GM23248 (cell line): ENCODE measurements at regions not wholly inside any gene's neighbourhood (a gene's known extent, or its start where the extent isn't known, plus 50 kb on each side); places are given as distances from the start of the nearest gene placed in this dataset.
"Not testable (repeated sequence)": the region's sequence is repeated elsewhere in the genome, so short reads cannot be mapped to it uniquely, and the experiment has no call there.

ENCODE experiments used
- DNase-seq: peaks from one replicate; pipeline ENCODE4 v3.0.0-alpha.2; 2015
- H2AFZ ChIP-seq: fragments of 200-600 bp; sonication (generic); 2 replicates; pipeline ENCODE4 v1.6.1; 2016; ENCODE audit warnings: antibody characterized with exemption
- H3F3A ChIP-seq: fragments of 200-600 bp; sonication (generic); 2 replicates; pipeline ENCODE4 v1.6.1; 2016; ENCODE audit warnings: mild to moderate bottlenecking, antibody characterized with exemption, mixed run types; ENCODE audit not compliant: insufficient read depth
- H3K27ac ChIP-seq: fragments of 200-600 bp; sonication (generic); 2 replicates; pipeline ENCODE4 v1.5.1; 2016; ENCODE audit warnings: mild to moderate bottlenecking
- H3K27me3 ChIP-seq: fragments of 200-600 bp; sonication (generic); replicated peaks from 2 replicates; pipeline ENCODE4 v1.6.1; 2016; ENCODE audit warnings: mild to moderate bottlenecking; ENCODE audit not compliant: insufficient read depth
- H3K36me3 ChIP-seq: fragments of 200-600 bp; sonication (generic); 2 replicates; pipeline ENCODE4 v1.6.1; 2016; ENCODE audit warnings: low read depth, mild to moderate bottlenecking
- H3K4me1 ChIP-seq: fragments of 200-600 bp; sonication (generic); 2 replicates; pipeline ENCODE4 v1.6.1; 2016; ENCODE audit warnings: mild to moderate bottlenecking; ENCODE audit not compliant: insufficient read depth
- H3K4me2 ChIP-seq: fragments of 200-600 bp; sonication (generic); one replicate; pipeline ENCODE4 v1.6.1; 2016; ENCODE audit warnings: mild to moderate bottlenecking; ENCODE audit not compliant: unreplicated experiment
- H3K4me3 ChIP-seq: fragments of 200-600 bp; sonication (generic); 2 replicates; pipeline ENCODE4 v1.5.1; 2016; ENCODE audit warnings: mild to moderate bottlenecking
- H3K79me2 ChIP-seq: fragments of 200-600 bp; sonication (generic); 2 replicates; pipeline ENCODE4 v1.6.1; 2016; ENCODE audit warnings: mild to moderate bottlenecking; ENCODE audit not compliant: insufficient read depth
- H3K9ac ChIP-seq: fragments of 200-600 bp; sonication (generic); 2 replicates; pipeline ENCODE4 v1.6.1; 2016; ENCODE audit warnings: mild to moderate bottlenecking
- H3K9me2 ChIP-seq: fragments of 200-600 bp; sonication (generic); 2 replicates; pipeline ENCODE4 v1.6.1; 2016; ENCODE audit warnings: mixed run types, mild to moderate bottlenecking, moderate library complexity; ENCODE audit not compliant: insufficient read depth
- H3K9me3 ChIP-seq: fragments of 200-600 bp; sonication (generic); one replicate; pipeline ENCODE4 v1.6.1; 2017; ENCODE audit warnings: low read depth
- H4K20me1 ChIP-seq: fragments of 200-600 bp; sonication (generic); 2 replicates; pipeline ENCODE4 v1.6.0; 2016; ENCODE audit not compliant: insufficient read depth
- EZH2 ChIP-seq: fragments of 200-600 bp; sonication (generic); IDR thresholded peaks from 2 replicates; pipeline ENCODE4 v1.6.1; 2018; ENCODE audit warnings: antibody characterized with exemption, mild to moderate bottlenecking; ENCODE audit not compliant: insufficient read depth, poor library complexity, severe bottlenecking
- EZH2phosphoT487 ChIP-seq: fragments of 200-600 bp; sonication (generic); IDR thresholded peaks from 2 replicates; pipeline ENCODE4 v1.6.1; 2018; ENCODE audit warnings: antibody characterized with exemption, moderate library complexity, mild to moderate bottlenecking, low read depth; ENCODE audit not compliant: insufficient read depth
- WGBS, 2 experiments: methylation state at CpG; one replicate each; pipeline ENCODE4 v1.1.6; 2015 to 2017; ENCODE audit warnings: low lambda C conversion rate in 2 of 2, low coverage in 1 of 2; ENCODE audit errors: missing lambda C conversion rate in 2 of 2; 5-methylcytosine and 5-hydroxymethylcytosine counted together
- in situ Hi-C: fragments of 300-500 bp; cut with MboI; formaldehyde crosslinking; loops from 2 replicates; pipeline ENCODE4 v1.15.0; 2020

DNA sequence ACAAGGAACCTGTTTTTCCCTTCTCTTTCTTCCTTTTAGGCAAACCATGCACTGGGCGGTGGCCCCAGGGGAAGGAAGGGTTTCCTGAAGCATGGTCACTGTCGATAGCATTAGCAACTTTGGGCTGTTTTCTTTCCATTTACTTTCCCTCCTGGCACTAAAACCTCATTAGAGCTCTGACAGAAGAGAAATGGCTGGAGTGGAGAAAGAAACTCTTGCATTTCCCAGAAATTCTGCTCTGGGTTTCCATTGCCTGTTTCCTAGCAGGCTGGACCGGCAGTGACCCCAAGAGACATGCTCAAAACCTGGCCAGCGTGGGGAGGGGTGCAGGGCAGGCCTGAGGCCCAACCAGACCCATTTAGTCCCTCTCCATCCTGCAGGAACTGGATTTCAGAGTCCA is 230.7 kb upstream of the CCL2 start:
- H3K27ac ChIP-seq, result no peak overlapping the region
- DNase-seq, result no peak
- in situ Hi-C loops, result no loop called here
- no peak overlapping the region for H3K4me3 ChIP-seq
- H3K9ac ChIP-seq, result no peak overlapping the region
- H3K27me3 ChIP-seq, result no peaks in the 10 kb centered on the region
- no peak overlapping the region for H3K4me2 ChIP-seq
- no peaks in the 10 kb centered on the region for H3K9me3 ChIP-seq
- H4K20me1 ChIP-seq, result no peaks in the 10 kb centered on the region
- WGBS, 2 experiments, result 15 to 24% methylated on average over 4 of the region's 4 CpGs
- no peak overlapping the region for H2AFZ ChIP-seq
- H3K36me3 ChIP-seq, result no peaks in the 10 kb centered on the region
- TF ChIP-seq EZH2phosphoT487 (no peak), EZH2 (no peak)
- H3K4me1 ChIP-seq, result no peaks in the 10 kb centered on the region
- no peaks in the 10 kb centered on the region for H3F3A ChIP-seq
- H3K9me2 ChIP-seq, result no peaks in the 10 kb centered on the region
- no peaks in the 10 kb centered on the region for H3K79me2 ChIP-seq

GRCh38 chr17:34024806-34025551 is 230.1 kb upstream of the CCL2 start:
- Histone ChIP-seq H2AFZ (no peak overlapping the region), H3K4me1 (no peaks in the 10 kb centered on the region), H3K36me3 (no peaks in the 10 kb centered on the region), H3K9ac (no peak overlapping the region), H3K27me3 (no peaks in the 10 kb centered on the region), H4K20me1 (no peaks in the 10 kb centered on the region), H3K79me2 (no peaks in the 10 kb centered on the region), H3K9me2 (no peaks in the 10 kb centered on the region), H3K4me2 (no peak overlapping the region), H3K9me3 (no peaks in the 10 kb centered on the region), H3K27ac (no peak overlapping the region), H3F3A (no peaks in the 10 kb centered on the region), H3K4me3 (no peak overlapping the region)
- in situ Hi-C loops, result no loop called here
- DNase-seq, result no peak
- TF ChIP-seq EZH2, result no peak
- TF ChIP-seq EZH2phosphoT487, result no peak
- 0 to 3% methylated on average over 2 of the region's 2 CpGs for WGBS, 2 experiments

- H3K27ac ChIP-seq, H2AFZ ChIP-seq, H3K27me3 ChIP-seq, H3K9ac ChIP-seq, DNase-seq, H3F3A ChIP-seq, H3K9me2 ChIP-seq, H3K36me3 ChIP-seq, H3K4me3 ChIP-seq, H4K20me1 ChIP-seq, H3K4me2 ChIP-seq, H3K9me3 ChIP-seq, H3K4me1 ChIP-seq, in situ Hi-C loops, H3K79me2 ChIP-seq: not testable (repeated sequence)
- WGBS, 2 experiments, result 40 to 44% methylated on average over 7 of the region's 7 CpGs
These were observed 224.5 kb upstream of the CCL2 start for GRCh38 chr17:34030601-34031000.

DNA sequence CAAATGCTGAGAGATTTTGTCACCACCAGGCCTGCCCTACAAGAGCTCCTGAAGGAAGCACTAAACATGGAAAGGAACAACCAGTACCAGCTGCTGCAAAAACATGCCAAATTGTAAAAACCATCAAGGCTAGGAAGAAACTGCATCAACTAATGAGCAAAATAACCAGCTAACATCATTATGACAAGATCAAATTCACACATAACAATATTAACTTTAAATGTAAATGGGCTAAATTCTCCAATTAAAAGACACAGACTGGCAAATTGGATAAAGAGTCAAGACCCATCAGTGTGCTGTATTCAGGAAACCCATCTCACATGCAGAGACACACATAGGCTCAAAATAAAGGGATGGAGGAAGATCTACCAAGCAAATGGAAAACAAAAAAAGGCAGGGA is 222.8 kb upstream of the CCL2 start:
- in situ Hi-C loops, H3K4me3 ChIP-seq: not testable (repeated sequence)

DNA sequence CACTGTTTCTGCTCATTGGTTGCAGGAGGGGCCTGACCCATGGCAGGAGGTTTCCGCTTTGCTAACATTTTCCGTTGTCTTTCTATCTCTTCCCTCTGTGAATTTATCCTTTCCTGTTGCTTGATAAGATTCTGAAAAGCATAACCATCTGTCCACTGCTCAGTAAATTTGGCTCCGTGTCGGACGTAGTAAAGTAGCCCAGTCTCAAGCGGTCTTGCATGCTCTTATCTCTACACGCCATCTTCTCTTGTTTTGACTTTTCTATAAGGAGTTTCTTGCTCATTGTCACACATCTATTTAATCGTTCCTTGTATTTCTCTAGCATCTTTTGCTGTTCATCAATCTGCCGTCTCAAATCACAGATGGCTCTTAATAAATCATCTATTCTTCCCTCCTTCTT is 216.3 kb upstream of the CCL2 start:
- H3K9ac ChIP-seq, H3K4me1 ChIP-seq, H3K27me3 ChIP-seq, in situ Hi-C loops, H2AFZ ChIP-seq, H3K9me2 ChIP-seq, H3K27ac ChIP-seq, H3K79me2 ChIP-seq, H3K4me3 ChIP-seq, H3F3A ChIP-seq, H3K36me3 ChIP-seq, DNase-seq, H3K9me3 ChIP-seq, H3K4me2 ChIP-seq, H4K20me1 ChIP-seq: not testable (repeated sequence)
- 25 to 30% methylated on average over 9 of the region's 9 CpGs for WGBS, 2 experiments

More for the DNA sequence above, 222.8 kb upstream of the CCL2 start:
- not testable (repeated sequence) for H3K27me3 ChIP-seq, H3K9me3 ChIP-seq, H3K4me1 ChIP-seq, H3K9ac ChIP-seq, H4K20me1 ChIP-seq, H3K36me3 ChIP-seq, H2AFZ ChIP-seq, DNase-seq, H3K4me2 ChIP-seq, H3F3A ChIP-seq, H3K27ac ChIP-seq, H3K79me2 ChIP-seq, H3K9me2 ChIP-seq

GRCh38 chr17:34039213-34039612 is 215.9 kb upstream of the CCL2 start:
- WGBS, 2 experiments, result 40 to 41% methylated on average over 11 of the region's 11 CpGs
- H3K27ac ChIP-seq, H3K4me1 ChIP-seq, H4K20me1 ChIP-seq, H3F3A ChIP-seq, H3K27me3 ChIP-seq, DNase-seq, H3K4me3 ChIP-seq, in situ Hi-C loops, H2AFZ ChIP-seq, H3K9me3 ChIP-seq, H3K9ac ChIP-seq, H3K9me2 ChIP-seq, H3K36me3 ChIP-seq, H3K79me2 ChIP-seq, H3K4me2 ChIP-seq: not testable (repeated sequence)

DNA sequence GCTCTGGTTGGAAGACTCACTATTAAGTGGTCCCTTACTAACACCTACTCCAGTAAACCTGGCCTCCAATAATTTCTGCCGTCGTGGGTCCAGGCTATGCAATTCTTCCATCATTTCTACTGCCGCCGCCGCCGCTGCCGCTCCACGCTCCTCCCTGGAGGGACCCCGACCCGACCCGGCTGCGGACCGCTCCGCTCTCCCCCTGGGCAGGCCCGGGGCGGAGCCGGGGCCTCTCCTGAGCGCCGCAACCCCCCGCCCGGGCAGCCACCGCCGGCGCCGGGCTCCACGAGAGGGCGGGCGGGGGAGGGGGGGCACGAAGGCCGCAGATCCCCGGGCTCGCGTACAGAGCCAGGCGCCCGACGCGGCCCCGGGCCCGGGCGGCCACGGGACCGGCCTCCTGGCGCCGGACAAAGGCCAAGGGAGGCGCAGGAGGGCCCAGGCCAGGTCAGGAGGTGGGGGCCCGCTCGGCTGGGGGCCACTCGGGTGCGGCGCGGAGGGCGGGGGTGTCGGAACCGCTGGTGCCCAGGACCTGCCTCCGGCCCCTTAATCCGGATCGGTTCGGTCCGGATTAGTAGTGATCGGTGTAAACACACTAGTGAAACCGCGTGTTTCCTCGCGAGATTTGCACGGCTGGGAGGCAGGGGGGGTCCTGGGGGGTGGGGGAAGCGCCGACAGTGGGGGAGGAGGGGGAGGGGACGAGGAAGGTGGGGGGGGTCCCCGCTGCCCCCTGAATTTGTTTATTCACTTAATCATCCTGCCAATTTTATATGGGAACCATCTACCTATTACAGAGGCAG is 215.1 kb upstream of the CCL2 start:
- H3K4me1 ChIP-seq, H3F3A ChIP-seq, H3K36me3 ChIP-seq, in situ Hi-C loops, H3K27me3 ChIP-seq, H3K9me2 ChIP-seq, H4K20me1 ChIP-seq, DNase-seq, H3K4me3 ChIP-seq, H3K4me2 ChIP-seq, H3K9ac ChIP-seq, H3K27ac ChIP-seq, H3K9me3 ChIP-seq, H3K79me2 ChIP-seq, H2AFZ ChIP-seq: not testable (repeated sequence)
- WGBS, 2 experiments, result 44 to 67% methylated on average over 8 to 53 of the region's 69 CpGs
